SU-DHL-6 (cell line): ENCODE measurements at regions not wholly inside any gene's neighbourhood (a gene's known extent, or its start where the extent isn't known, plus 50 kb on each side); places are given as distances from the start of the nearest gene placed in this dataset.

ENCODE experiments used
- CTCF ChIP-seq: fragments of 200-600 bp; sonication (generic); IDR thresholded peaks from one replicate; pipeline ENCODE4 v1.5.1; 2017; ENCODE audit warnings: antibody characterized with exemption, mild to moderate bottlenecking, low read length, moderate library complexity; ENCODE audit not compliant: insufficient read depth, poor library complexity, severe bottlenecking
- EZH2phosphoT487 ChIP-seq: fragments of 200-600 bp; sonication (generic), shearing (Covaris generic); conservative IDR thresholded peaks from 2 replicates; pipeline ENCODE4 v1.6.1; 2018; ENCODE audit warnings: mild to moderate bottlenecking, antibody characterized with exemption, low read length, moderate library complexity, mixed read lengths

DNA sequence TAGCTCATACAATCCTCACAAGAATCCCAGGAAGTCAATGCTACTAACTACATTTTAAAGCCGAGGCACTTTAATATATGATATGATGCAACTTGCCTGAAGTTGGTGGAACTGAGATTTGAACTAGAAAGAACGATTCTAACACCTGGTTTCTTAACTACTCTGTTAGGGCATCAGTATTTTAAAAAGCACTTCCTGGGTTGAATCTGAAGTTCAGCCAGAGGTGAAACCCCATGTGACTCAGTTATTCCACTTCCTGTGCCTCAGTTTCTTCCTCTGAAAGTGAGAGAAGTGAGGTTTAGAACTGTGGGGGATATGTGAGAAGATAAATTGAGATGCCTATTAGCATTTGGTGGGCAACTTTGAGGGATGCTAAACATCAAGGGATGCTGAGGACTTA lies 129.4 kb upstream of the ANKFN1 start:
- TF ChIP-seq CTCF (no peak), EZH2phosphoT487 (no peak)
